DND-41 (cell line): ENCODE measurements at regions not wholly inside any gene's neighbourhood (a gene's known extent, or its start where the extent isn't known, plus 50 kb on each side); places are given as distances from the start of the nearest gene placed in this dataset.

ENCODE experiments used
- ATAC-seq: fragments of 200-7000 bp; cut with Tn5 transposase; 3 replicates; pipeline ENCODE4 v1.9.1; 2021; ENCODE audit warnings: low read depth; ENCODE audit not compliant: insufficient read depth
- DNase-seq: peaks from one replicate; pipeline ENCODE4 v3.0.0-alpha.2; 2020
- H2AFZ ChIP-seq: 2 replicates; pipeline ENCODE4 v1.6.0; 2012; ENCODE audit warnings: low read depth, low read length
- H3K27ac ChIP-seq: 2 replicates; pipeline ENCODE4 v1.5.1; 2012; ENCODE audit warnings: low read length, inconsistent platforms
- H3K27me3 ChIP-seq: fragments of 200-600 bp; sonication (generic); 2 replicates; pipeline ENCODE4 v1.6.0; 2012; ENCODE audit warnings: low read length, mild to moderate bottlenecking, inconsistent platforms; ENCODE audit not compliant: insufficient read depth, poor library complexity
- H3K36me3 ChIP-seq: 2 replicates; pipeline ENCODE4 v1.5.1; 2012; ENCODE audit warnings: low read length, inconsistent platforms; ENCODE audit not compliant: insufficient read depth
- H3K4me1 ChIP-seq: 2 replicates; pipeline ENCODE4 v1.5.1; 2012; ENCODE audit warnings: mild to moderate bottlenecking, low read length; ENCODE audit not compliant: insufficient read depth
- H3K4me2 ChIP-seq: 2 replicates; pipeline ENCODE4 v1.6.0; 2012; ENCODE audit warnings: mild to moderate bottlenecking, moderate library complexity, low read length, inconsistent platforms; ENCODE audit not compliant: insufficient read depth
- H3K4me3 ChIP-seq, 2 experiments: fragments of 200-600 bp in 1 of 2; shearing (Covaris generic) in 1 of 2; 2 replicates each; pipeline ENCODE4 v1.5.1; 2012 to 2016; ENCODE audit warnings: inconsistent platforms in 2 of 2, low read length in 2 of 2, mild to moderate bottlenecking in 2 of 2, low read depth in 1 of 2, moderate library complexity in 1 of 2
- H3K79me2 ChIP-seq: 2 replicates; pipeline ENCODE4 v1.6.0; 2012; ENCODE audit warnings: low read length, inconsistent platforms; ENCODE audit not compliant: insufficient read depth
- H3K9ac ChIP-seq: 2 replicates; pipeline ENCODE4 v1.6.0; 2012; ENCODE audit warnings: low read depth, mild to moderate bottlenecking, inconsistent platforms, low read length, moderate library complexity
- H3K9me3 ChIP-seq: 2 replicates; pipeline ENCODE4 v1.5.1; 2012; ENCODE audit warnings: low read length, moderate library complexity, mild to moderate bottlenecking, inconsistent platforms; ENCODE audit not compliant: insufficient read depth, severe bottlenecking
- H4K20me1 ChIP-seq: 2 replicates; pipeline ENCODE4 v1.6.0; 2012; ENCODE audit warnings: low read length; ENCODE audit not compliant: insufficient read depth
- CTCF ChIP-seq: IDR thresholded peaks from 2 replicates; pipeline ENCODE4 v1.5.1; 2012; ENCODE audit warnings: borderline replicate concordance, low read length, moderate library complexity, mild to moderate bottlenecking; ENCODE audit not compliant: poor library complexity, severe bottlenecking; ENCODE audit errors: extremely low read depth
- EZH2 ChIP-seq: IDR thresholded peaks from 3 replicates; pipeline ENCODE4 v1.6.1; 2012; ENCODE audit warnings: borderline replicate concordance, low read depth, mild to moderate bottlenecking, moderate library complexity, low read length, inconsistent platforms; ENCODE audit not compliant: severe bottlenecking

GRCh38 chr21:32184065-32184464 lies 94.8 kb downstream of the MIS18A start:
- Histone ChIP-seq H3K27ac (no peak overlapping the region), H4K20me1 (no peaks in the 10 kb centered on the region), H2AFZ (no peak overlapping the region), H3K4me1 (no peaks in the 10 kb centered on the region), H3K9me3 (no peaks in the 10 kb centered on the region), H3K36me3 (no peaks in the 10 kb centered on the region), H3K79me2 (no peaks in the 10 kb centered on the region), H3K9ac (no peak overlapping the region), H3K4me2 (no peak overlapping the region), H3K27me3 (peaks cover 9% of the 10 kb centered on the region), H3K4me3 (no peak overlapping the region)
- no peak for TF ChIP-seq CTCF
- no peak for TF ChIP-seq EZH2
- no peak for DNase-seq
- ATAC-seq, result no peak

GRCh38 chr21:32183396-32183795 lies 95.5 kb downstream of the MIS18A start:
- no peak overlapping the region for H3K27ac ChIP-seq
- peaks cover 9% of the 10 kb centered on the region for H3K27me3 ChIP-seq

GRCh38 chr21:32182449-32182848 lies 96.4 kb downstream of the MIS18A start:
- ATAC-seq, result no peak
- no peak for DNase-seq
- Histone ChIP-seq H3K36me3 (no peaks in the 10 kb centered on the region), H3K79me2 (no peaks in the 10 kb centered on the region), H3K27me3 (peaks cover 6% of the 10 kb centered on the region), H4K20me1 (no peaks in the 10 kb centered on the region), H3K9me3 (no peaks in the 10 kb centered on the region), H3K4me3 (no peak overlapping the region), H2AFZ (no peak overlapping the region), H3K9ac (no peak overlapping the region), H3K4me2 (no peak overlapping the region), H3K4me1 (no peaks in the 10 kb centered on the region), H3K27ac (no peak overlapping the region)
- TF ChIP-seq EZH2, result no peak
- no peak for TF ChIP-seq CTCF

More at GRCh38 chr21:32183396-32183795, 95.5 kb downstream of the MIS18A start:
- no peak for TF ChIP-seq CTCF
- TF ChIP-seq EZH2, result no peak
- Histone ChIP-seq H3K4me2 (no peak overlapping the region), H3K4me1 (no peaks in the 10 kb centered on the region), H3K9ac (no peak overlapping the region), H3K4me3 (no peak overlapping the region), H3K79me2 (no peaks in the 10 kb centered on the region), H3K36me3 (no peaks in the 10 kb centered on the region), H3K9me3 (no peaks in the 10 kb centered on the region), H4K20me1 (no peaks in the 10 kb centered on the region), H2AFZ (no peak overlapping the region)
- DNase-seq, result no peak
- ATAC-seq, result no peak

- ATAC-seq, result no peak
- Histone ChIP-seq H3K4me1 (no peaks in the 10 kb centered on the region), H3K27me3 (peaks cover 6% of the 10 kb centered on the region), H3K4me2 (no peak overlapping the region), H3K27ac (no peak overlapping the region), H3K36me3 (no peaks in the 10 kb centered on the region), H3K4me3 (no peak overlapping the region), H2AFZ (no peak overlapping the region), H3K9me3 (no peaks in the 10 kb centered on the region), H4K20me1 (no peaks in the 10 kb centered on the region), H3K9ac (no peak overlapping the region), H3K79me2 (no peaks in the 10 kb centered on the region)
- no peak for TF ChIP-seq EZH2
- no peak for DNase-seq
Measured at GRCh38 chr21:32181457-32181856, 97.4 kb downstream of the MIS18A start.
